RKO (cell line): ENCODE measurements at regions not wholly inside any gene's neighbourhood (a gene's known extent, or its start where the extent isn't known, plus 50 kb on each side); places are given as distances from the start of the nearest gene placed in this dataset.

Experiments
- DNase-seq: peaks from one replicate; pipeline ENCODE4 v3.0.0-alpha.2; 2016; ENCODE audit warnings: low spot score

GRCh38 chr10:36232935-36233334, 590.8 kb upstream of the FZD8 start:
- no peak for DNase-seq

- no peak for DNase-seq
Measured at GRCh38 chr10:36224431-36224985, 582.4 kb upstream of the FZD8 start.

- no peak for DNase-seq
Measured at GRCh38 chr10:36221101-36221500, 579.0 kb upstream of the FZD8 start.

GRCh38 chr10:36220151-36220550, 578.1 kb upstream of the FZD8 start:
- DNase-seq = no peak

GRCh38 chr10:36211856-36212255, 569.8 kb upstream of the FZD8 start:
- DNase-seq = no peak

- DNase-seq = no peak
Measured at GRCh38 chr10:36209480-36209879, 567.4 kb upstream of the FZD8 start.

- no peak for DNase-seq
Measured at GRCh38 chr10:36202881-36203280, 560.8 kb upstream of the FZD8 start.

GRCh38 chr10:36200577-36200976, 558.5 kb upstream of the FZD8 start:
- DNase-seq = no peak

- no peak for DNase-seq
Measured at GRCh38 chr10:36198322-36198721, 556.2 kb upstream of the FZD8 start.

GRCh38 chr10:36195364-36195763, 553.3 kb upstream of the FZD8 start:
- DNase-seq = no peak

- DNase-seq = no peak
Measured at GRCh38 chr10:36194276-36194675, 552.2 kb upstream of the FZD8 start.

- no peak for DNase-seq
Measured at GRCh38 chr10:36191009-36191408, 548.9 kb upstream of the FZD8 start.

GRCh38 chr10:36188461-36188860, 546.4 kb upstream of the FZD8 start:
- DNase-seq = no peak

GRCh38 chr10:36188080-36188453, 546.0 kb upstream of the FZD8 start:
- no peak for DNase-seq

GRCh38 chr10:36187380-36188079, 545.4 kb upstream of the FZD8 start:
- DNase-seq = no peak

- DNase-seq = no peak
Measured at GRCh38 chr10:36185097-36185496, 543.0 kb upstream of the FZD8 start.

- DNase-seq = no peak
Measured at GRCh38 chr10:36183726-36184125, 541.6 kb upstream of the FZD8 start.

GRCh38 chr10:36183056-36183455, 541.0 kb upstream of the FZD8 start:
- DNase-seq = no peak

GRCh38 chr10:36182606-36183005, 540.5 kb upstream of the FZD8 start:
- no peak for DNase-seq

- DNase-seq = no peak
Measured at GRCh38 chr10:36182179-36182566, 540.1 kb upstream of the FZD8 start.

- no peak for DNase-seq
Measured at GRCh38 chr10:36181426-36182178, 539.5 kb upstream of the FZD8 start.

GRCh38 chr10:36178616-36179015, 536.5 kb upstream of the FZD8 start:
- DNase-seq = no peak

GRCh38 chr10:36177071-36177470, 535.0 kb upstream of the FZD8 start:
- no peak for DNase-seq

GRCh38 chr10:36175954-36176353, 533.9 kb upstream of the FZD8 start:
- DNase-seq = no peak
